K562 (cell line): ENCODE measurements at regions not wholly inside any gene's neighbourhood (a gene's known extent, or its start where the extent isn't known, plus 50 kb on each side); places are given as distances from the start of the nearest gene placed in this dataset.

Experiments used
- ATAC-seq: fragments of 200-7000 bp; cut with Tn5 transposase; 3 replicates; pipeline ENCODE4 v1.9.1; 2020; ENCODE audit warnings: moderate library complexity
- BruUV-seq: library from RNA; stranded (reverse); fragments of 400-500 nt; replicated peaks from 2 replicates; lab custom pipeline; 2021; lab: Mats Ljungman, UMichigan
- CTCF ChIA-PET: fragments of 300-600 bp; formaldehyde crosslinking; extraction: SDS; loops from one replicate; lab custom pipeline; 2021; ENCODE audit warnings: low intra/inter-chr PET ratio; lab: Yijun Ruan, JAX
- POLR2A ChIA-PET: fragments of 300-600, 350-650 bp; sonication (Branson Sonifier 250); formaldehyde crosslinking; extraction: SDS; loops from one replicate; lab custom pipeline; 2021; ENCODE audit warnings: antibody characterized with exemption, inconsistent platforms; lab: Yijun Ruan, JAX
- DNase-seq, 4 experiments: peaks; one replicate each; pipeline versions ENCODE4 v3.0.0 to v3.0.0-alpha.2; 2011 to 2018; ENCODE audit warnings: low spot score in 3 of 4, mixed read lengths in 3 of 4; ENCODE audit errors: extremely low read depth in 1 of 4
- FAIRE-seq: peaks from 2 replicates; lab custom pipeline; 2011; peaks lifted over from hg19 to GRCh38; lab: Jason Lieb, UNC
- H2AFZ ChIP-seq: 2 replicates; pipeline ENCODE4 v1.6.0; 2011; ENCODE audit warnings: low read depth, low read length, control low read depth, inconsistent platforms
- H3K27ac ChIP-seq: fragments of 200-600 bp; 3 replicates; pipeline ENCODE4 v1.8.0; 2011; ENCODE audit warnings: low read depth, mild to moderate bottlenecking, control low read depth, inconsistent platforms, low read length, moderate library complexity, mixed read lengths; ENCODE audit errors: extremely low read depth
- H3K27me3 ChIP-seq, 2 experiments: fragments of 300-600 bp in 1 of 2; 2 replicates in 1 of 2; 3 replicates in 1 of 2; pipeline versions ENCODE4 v1.6.0 to v1.8.0; 2011; ENCODE audit warnings: inconsistent platforms in 2 of 2, low read length in 2 of 2, mild to moderate bottlenecking in 1 of 2, mixed read lengths in 1 of 2, moderate library complexity in 1 of 2; ENCODE audit not compliant: control insufficient read depth in 2 of 2, insufficient read depth in 2 of 2
- H3K36me3 ChIP-seq: fragments of 300-600 bp; 3 replicates; pipeline ENCODE4 v1.8.0; 2011; ENCODE audit warnings: mild to moderate bottlenecking, low read length, inconsistent platforms; ENCODE audit not compliant: control insufficient read depth, insufficient read depth
- H3K4me1 ChIP-seq, 2 experiments: fragments of 200-600 bp in 1 of 2; replicated peaks in 1 of 2; 2 replicates in 1 of 2; 3 replicates in 1 of 2; pipeline versions ENCODE4 v1.5.1 to v1.8.0; 2011; ENCODE audit warnings: inconsistent platforms in 2 of 2, low read length in 2 of 2, mild to moderate bottlenecking in 1 of 2, mixed read lengths in 1 of 2, moderate library complexity in 1 of 2; ENCODE audit not compliant: control insufficient read depth in 2 of 2, insufficient read depth in 2 of 2
- H3K4me2 ChIP-seq: 2 replicates; pipeline ENCODE4 v1.6.1; 2011; ENCODE audit warnings: low read length, control low read depth, inconsistent platforms, mixed read lengths; ENCODE audit not compliant: insufficient read depth
- H3K4me3 ChIP-seq: fragments of 200-600 bp; sonication (generic), shearing (Covaris generic); 2 replicates; pipeline ENCODE4 v1.5.1; 2016; ENCODE audit warnings: control low read depth, inconsistent platforms
- H3K79me2 ChIP-seq: fragments of 200-600 bp; 3 replicates; pipeline ENCODE4 v1.8.0; 2011; ENCODE audit warnings: low read length, inconsistent platforms; ENCODE audit not compliant: control insufficient read depth, insufficient read depth
- H3K9ac ChIP-seq, 2 experiments: 2 replicates each; pipeline versions ENCODE4 v1.6.0 to v1.6.1; 2011; ENCODE audit warnings: low read depth in 2 of 2, low read length in 2 of 2, control low read depth in 1 of 2, inconsistent platforms in 1 of 2, mild to moderate bottlenecking in 1 of 2, mixed read lengths in 1 of 2; ENCODE audit not compliant: insufficient read depth in 1 of 2
- H3K9me1 ChIP-seq: one replicate; pipeline ENCODE4 v1.6.0; 2011; ENCODE audit warnings: inconsistent platforms, mild to moderate bottlenecking, low read length, moderate library complexity; ENCODE audit not compliant: control insufficient read depth, insufficient read depth
- H3K9me3 ChIP-seq: replicated peaks from 2 replicates; pipeline ENCODE4 v1.5.1; 2011; ENCODE audit warnings: low read depth, low read length, inconsistent platforms; ENCODE audit not compliant: control insufficient read depth, insufficient read depth
- H4K20me1 ChIP-seq: replicated peaks from 2 replicates; pipeline ENCODE4 v1.6.1; 2011; ENCODE audit warnings: low read length, inconsistent platforms, mixed read lengths; ENCODE audit not compliant: control insufficient read depth, insufficient read depth
- FOXP1 ChIP-seq: sonication (generic); formaldehyde crosslinking; IDR thresholded peaks from 2 replicates; pipeline ENCODE4 v1.8.0; 2022; ENCODE audit warnings: mild to moderate bottlenecking, missing genetic modification reagents
- GABPB2 ChIP-seq: fragments of 250-450 bp; sonication (Bioruptor Pico); conservative IDR thresholded peaks from 2 replicates; pipeline ENCODE4 v1.5.1; 2021; ENCODE audit warnings: mild to moderate bottlenecking
- HLTF ChIP-seq: fragments of 450-650 bp; IDR thresholded peaks from 2 replicates; pipeline ENCODE4 v1.6.1; 2016
- HNRNPUL1 ChIP-seq: fragments of 200-400 bp; formaldehyde crosslinking; IDR thresholded peaks from 2 replicates; pipeline ENCODE4 v1.6.1; 2017; ENCODE audit warnings: low read length
- HSF4 ChIP-seq: fragments of 250-450 bp; sonication (Bioruptor Pico); IDR thresholded peaks from 2 replicates; pipeline ENCODE4 v2.1.2; 2022; ENCODE audit warnings: mild to moderate bottlenecking, moderate library complexity, borderline replicate concordance
- MEF2D ChIP-seq: conservative IDR thresholded peaks from 2 replicates; pipeline ENCODE4 v1.6.1; 2016; ENCODE audit warnings: low read depth, missing genetic modification characterization, missing compliant biosample characterization
- MTA2 ChIP-seq: fragments of 450-650 bp; IDR thresholded peaks from 2 replicates; pipeline ENCODE4 v1.6.1; 2016; ENCODE audit warnings: low read depth
- MTA3 ChIP-seq: fragments of 450-650 bp; formaldehyde crosslinking; IDR thresholded peaks from 2 replicates; pipeline ENCODE4 v1.6.1; 2017; ENCODE audit warnings: mild to moderate bottlenecking, borderline replicate concordance
- RBM17 ChIP-seq: fragments of 200-400 bp; formaldehyde crosslinking; IDR thresholded peaks from 2 replicates; pipeline ENCODE4 v1.6.1; 2017; ENCODE audit warnings: low read depth, mild to moderate bottlenecking, low read length, borderline replicate concordance
- SMARCA4 ChIP-seq: fragments of 450-650 bp; IDR thresholded peaks from 2 replicates; pipeline ENCODE4 v1.6.1; 2016
- SP1 ChIP-seq: sonication (generic); formaldehyde crosslinking; IDR thresholded peaks from 2 replicates; pipeline ENCODE4 v1.8.1; 2022; ENCODE audit warnings: mild to moderate bottlenecking, missing genetic modification reagents
- STAT5A ChIP-seq: IDR thresholded peaks from 2 replicates; pipeline ENCODE4 v1.6.1; 2012; ENCODE audit warnings: low read length, inconsistent platforms, borderline replicate concordance
- ZBED1 ChIP-seq: IDR thresholded peaks from 2 replicates; pipeline ENCODE4 v1.6.1; 2014
- ZNF431 ChIP-seq: sonication (generic); formaldehyde crosslinking; IDR thresholded peaks from 2 replicates; pipeline ENCODE4 v1.8.0; 2022; ENCODE audit warnings: mild to moderate bottlenecking, missing genetic modification reagents
- ZNF699 ChIP-seq: fragments of 250-450 bp; sonication (Bioruptor Pico); IDR thresholded peaks from 2 replicates; pipeline ENCODE4 v1.8.0; 2021; ENCODE audit warnings: mild to moderate bottlenecking, moderate library complexity; ENCODE audit not compliant: insufficient replicate concordance
- ZNF780A ChIP-seq: fragments of 250-450 bp; sonication (Bioruptor Pico); IDR thresholded peaks from 2 replicates; pipeline ENCODE4 v1.5.0; 2021; ENCODE audit warnings: mild to moderate bottlenecking
- ZSCAN29 ChIP-seq: fragments of 450-650 bp; IDR thresholded peaks from 2 replicates; pipeline ENCODE4 v1.6.1; 2017
- WGBS: fragments of 100-300 bp; shearing (Covaris generic); methylation state at CpG from one replicate; pipeline ENCODE4 v1.1.6; 2016; ENCODE audit warnings: low coverage, mixed read lengths; ENCODE audit not compliant: insufficient coverage; ENCODE audit errors: missing lambda C conversion rate; 5-methylcytosine and 5-hydroxymethylcytosine counted together
- in situ Hi-C: fragments of 300-500 bp; cut with MboI; formaldehyde crosslinking; loops from 4 replicates; pipeline ENCODE4 v1.15.0; 2018; ENCODE audit warnings: inconsistent platforms, mixed read lengths
- intact Hi-C: fragments of 100-400 bp; cut with micrococcal nuclease; formaldehyde crosslinking; loops from 2 replicates; pipeline ENCODE4 v1.14.2; 2022
- TF ChIP-seq, protein P1 (sequence below): fragments of 250-450 bp; sonication (Bioruptor Pico); IDR thresholded peaks from 2 replicates; pipeline ENCODE4 v1.8.0; 2022; ENCODE audit warnings: inconsistent platforms
- TF ChIP-seq, protein P2 (sequence below): fragments of 250-450 bp; sonication (Bioruptor Pico); IDR thresholded peaks from 2 replicates; pipeline ENCODE4 v1.4.0; 2020; ENCODE audit warnings: borderline replicate concordance
- TF ChIP-seq, protein P3 (sequence below): fragments of 250-450 bp; sonication (Bioruptor Pico); IDR thresholded peaks from 2 replicates; pipeline ENCODE4 v1.8.0; 2021; ENCODE audit warnings: borderline replicate concordance, mild to moderate bottlenecking, moderate library complexity; ENCODE audit not compliant: poor library complexity, severe bottlenecking

DNA sequence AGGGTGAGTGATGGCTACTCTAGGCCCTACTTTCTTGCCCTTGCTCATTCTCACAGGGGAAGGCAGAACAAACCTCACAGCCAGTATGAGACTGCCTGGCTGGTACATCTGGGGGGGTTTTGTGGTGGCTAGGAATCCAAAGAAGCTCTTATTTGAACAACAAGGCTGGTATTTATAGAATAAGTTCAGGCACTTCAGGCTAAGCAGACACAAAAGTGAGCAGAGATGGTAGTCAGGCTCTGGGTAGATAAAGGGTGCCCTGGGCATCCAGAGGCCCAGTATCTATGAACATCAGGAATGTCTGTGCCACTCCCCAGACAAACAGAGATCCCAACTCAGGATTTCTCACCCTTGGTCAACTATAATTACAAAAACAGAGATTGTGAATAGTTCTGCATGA, 57.2 kb upstream of the RTN4 start:
- intact Hi-C loops = loop anchor here (5.0 kb wide), 1 partner anchor 35 kb away; no protein-coding TSS in a partner anchor
- POLR2A ChIA-PET = interaction anchor here (1.0 kb wide), 1 partner anchor 10 kb away, joined by 4 read pairs; no protein-coding TSS in a partner anchor
- CTCF ChIA-PET = no interaction called here

DNA sequence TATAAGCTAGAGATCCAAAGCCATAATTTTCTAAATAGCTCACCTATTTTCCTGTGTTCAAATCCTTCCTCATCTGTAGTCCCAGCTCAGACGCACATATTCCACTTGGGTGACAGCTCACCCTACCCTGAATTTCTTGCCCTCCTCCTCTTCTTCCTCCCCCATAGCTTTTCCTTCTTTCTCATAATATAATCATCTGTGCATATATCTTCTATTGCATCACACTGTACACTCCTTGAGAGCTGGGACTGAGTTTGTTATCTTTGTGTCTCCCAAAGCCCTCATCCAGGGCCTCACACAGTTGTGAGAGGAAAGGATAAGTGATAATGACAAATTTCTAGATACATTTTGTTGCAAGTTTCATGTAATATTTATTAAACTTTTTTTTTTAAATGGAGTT, 55.9 kb upstream of the RTN4 start:
- Histone ChIP-seq H3K4me3 (no peak overlapping the region), H3K9ac (peak overlapping the region in 1 of 2 experiments; percentile 13; a peak in 1 of 4 replicates), H3K27ac (no peak overlapping the region; the same call in 2 of the 3 replicates), H3K4me2 (peak overlapping the region; percentile 29; the same call in 1 of the 2 replicates), H4K20me1 (no peaks in the 10 kb centered on the region), H3K9me3 (no peaks in the 10 kb centered on the region), H3K36me3 (no peaks in the 10 kb centered on the region), H3K79me2 (no peaks in the 10 kb centered on the region), H3K27me3 (no peaks in the 10 kb centered on the region), H2AFZ (peak overlapping the region; percentile 65), H3K9me1 (no peaks in the 10 kb centered on the region), H3K4me1 (peaks cover 4 to 29% of the 10 kb centered on the region in 2 experiments; a peak in 4 of 5 replicates)
- intact Hi-C loops (loop anchor here (5.0 kb wide), 1 partner anchor 36 kb away; no protein-coding TSS in a partner anchor), in situ Hi-C loops (no loop called here)
- DNase-seq (peak in 1 of 4 experiments; percentile 53), FAIRE-seq (peak; percentile 55), ATAC-seq (peak; percentile 81)
- ChIA-PET POLR2A (interaction anchor here (1.0 to 1.7 kb wide), 3 partner anchors 10 to 56 kb away, joined by 3 to 6 read pairs (median 6); partner anchors contain the start of gene RTN4), CTCF (no interaction called here)
- WGBS = 0% methylated on average over 1 of the region's 1 CpG
- BruUV-seq = no TSS peak
- TF ChIP-seq ZBED1 (no peak), SMARCA4 (peak; percentile 81), MTA2 (no peak), MTA3 (no peak), ZSCAN29 (no peak), HNRNPUL1 (no peak), SP1 (no peak)
- TF ChIP-seq, protein P1, sequence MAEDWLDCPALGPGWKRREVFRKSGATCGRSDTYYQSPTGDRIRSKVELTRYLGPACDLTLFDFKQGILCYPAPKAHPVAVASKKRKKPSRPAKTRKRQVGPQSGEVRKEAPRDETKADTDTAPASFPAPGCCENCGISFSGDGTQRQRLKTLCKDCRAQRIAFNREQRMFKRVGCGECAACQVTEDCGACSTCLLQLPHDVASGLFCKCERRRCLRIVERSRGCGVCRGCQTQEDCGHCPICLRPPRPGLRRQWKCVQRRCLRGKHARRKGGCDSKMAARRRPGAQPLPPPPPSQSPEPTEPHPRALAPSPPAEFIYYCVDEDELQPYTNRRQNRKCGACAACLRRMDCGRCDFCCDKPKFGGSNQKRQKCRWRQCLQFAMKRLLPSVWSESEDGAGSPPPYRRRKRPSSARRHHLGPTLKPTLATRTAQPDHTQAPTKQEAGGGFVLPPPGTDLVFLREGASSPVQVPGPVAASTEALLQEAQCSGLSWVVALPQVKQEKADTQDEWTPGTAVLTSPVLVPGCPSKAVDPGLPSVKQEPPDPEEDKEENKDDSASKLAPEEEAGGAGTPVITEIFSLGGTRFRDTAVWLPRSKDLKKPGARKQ (CRISPR knock-in tag) = no peak
- TF ChIP-seq, protein P2, sequence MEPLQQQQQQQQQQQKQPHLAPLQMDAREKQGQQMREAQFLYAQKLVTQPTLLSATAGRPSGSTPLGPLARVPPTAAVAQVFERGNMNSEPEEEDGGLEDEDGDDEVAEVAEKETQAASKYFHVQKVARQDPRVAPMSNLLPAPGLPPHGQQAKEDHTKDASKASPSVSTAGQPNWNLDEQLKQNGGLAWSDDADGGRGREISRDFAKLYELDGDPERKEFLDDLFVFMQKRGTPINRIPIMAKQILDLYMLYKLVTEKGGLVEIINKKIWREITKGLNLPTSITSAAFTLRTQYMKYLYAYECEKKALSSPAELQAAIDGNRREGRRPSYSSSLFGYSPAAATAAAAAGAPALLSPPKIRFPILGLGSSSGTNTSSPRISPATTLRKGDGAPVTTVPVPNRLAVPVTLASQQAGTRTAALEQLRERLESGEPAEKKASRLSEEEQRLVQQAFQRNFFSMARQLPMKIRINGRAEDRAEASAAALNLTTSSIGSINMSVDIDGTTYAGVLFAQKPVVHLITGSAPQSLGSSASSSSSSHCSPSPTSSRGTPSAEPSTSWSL (CRISPR knock-in tag) = no peak
- TF ChIP-seq, protein P3, sequence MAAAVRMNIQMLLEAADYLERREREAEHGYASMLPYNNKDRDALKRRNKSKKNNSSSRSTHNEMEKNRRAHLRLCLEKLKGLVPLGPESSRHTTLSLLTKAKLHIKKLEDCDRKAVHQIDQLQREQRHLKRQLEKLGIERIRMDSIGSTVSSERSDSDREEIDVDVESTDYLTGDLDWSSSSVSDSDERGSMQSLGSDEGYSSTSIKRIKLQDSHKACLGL (CRISPR knock-in tag) = no peak

More for the DNA sequence above, 57.2 kb upstream of the RTN4 start:
- H3K27me3 ChIP-seq = no peaks in the 10 kb centered on the region
- H3K4me1 ChIP-seq = peaks cover 16 to 40% of the 10 kb centered on the region in 2 experiments
- no peaks in the 10 kb centered on the region for H3K79me2 ChIP-seq
- H3K27ac ChIP-seq = no peak overlapping the region
- BruUV-seq = no TSS peak
- FAIRE-seq (no peak), ATAC-seq (no peak), DNase-seq (no peak)
- H3K36me3 ChIP-seq = no peaks in the 10 kb centered on the region
- no peak overlapping the region for H3K4me3 ChIP-seq
- no peak overlapping the region for H2AFZ ChIP-seq
- no peak overlapping the region for H3K4me2 ChIP-seq
- H4K20me1 ChIP-seq = no peaks in the 10 kb centered on the region
- H3K9me3 ChIP-seq = no peaks in the 10 kb centered on the region
- H3K9ac ChIP-seq = no peak overlapping the region
- TF ChIP-seq MEF2D (tag) (no peak), HLTF (no peak), HSF4 (no peak), RBM17 (no peak), FOXP1 (CRISPR knock-in tag) (no peak), ZNF699 (CRISPR knock-in tag) (no peak), STAT5A (no peak), ZNF431 (CRISPR knock-in tag) (no peak), ZNF780A (CRISPR knock-in tag) (no peak), GABPB2 (no peak)
- no peaks in the 10 kb centered on the region for H3K9me1 ChIP-seq
- in situ Hi-C loops = no loop called here
